ENCODE measurements at regions not wholly inside any gene's neighbourhood (a gene's known extent, or its start where the extent isn't known, plus 50 kb on each side); places are given as distances from the start of the nearest gene placed in this dataset.
"Not testable (repeated sequence)": the region's sequence is repeated elsewhere in the genome, so short reads cannot be mapped to it uniquely, and the experiment has no call there.

DNA sequence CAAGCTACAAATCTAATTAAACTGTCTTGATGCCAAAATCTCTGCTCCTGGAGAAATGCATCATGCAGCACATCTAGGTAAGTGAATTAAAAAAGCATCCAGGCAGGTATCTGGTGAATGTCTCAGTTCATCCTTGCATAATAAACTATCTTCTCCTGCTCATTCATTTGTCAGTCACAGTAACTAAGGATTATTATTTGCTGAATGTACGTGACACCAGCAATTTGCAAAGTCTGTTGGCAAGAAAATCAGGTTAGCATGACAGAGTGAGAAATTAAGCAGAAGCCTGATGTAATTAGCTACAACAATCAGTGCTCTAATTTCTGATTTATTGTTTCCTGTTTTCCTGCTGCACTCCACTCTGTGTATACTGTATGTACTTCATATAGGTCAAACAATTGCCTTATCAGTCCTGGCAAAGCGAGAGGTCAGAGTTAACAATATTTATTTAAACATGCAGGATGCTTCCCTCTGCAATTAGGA lies 213.6 kb downstream of the FBXO8 start:
- no peak for DNase-seq (ENCODE audit: low read depth in 2 of 2)

DNA sequence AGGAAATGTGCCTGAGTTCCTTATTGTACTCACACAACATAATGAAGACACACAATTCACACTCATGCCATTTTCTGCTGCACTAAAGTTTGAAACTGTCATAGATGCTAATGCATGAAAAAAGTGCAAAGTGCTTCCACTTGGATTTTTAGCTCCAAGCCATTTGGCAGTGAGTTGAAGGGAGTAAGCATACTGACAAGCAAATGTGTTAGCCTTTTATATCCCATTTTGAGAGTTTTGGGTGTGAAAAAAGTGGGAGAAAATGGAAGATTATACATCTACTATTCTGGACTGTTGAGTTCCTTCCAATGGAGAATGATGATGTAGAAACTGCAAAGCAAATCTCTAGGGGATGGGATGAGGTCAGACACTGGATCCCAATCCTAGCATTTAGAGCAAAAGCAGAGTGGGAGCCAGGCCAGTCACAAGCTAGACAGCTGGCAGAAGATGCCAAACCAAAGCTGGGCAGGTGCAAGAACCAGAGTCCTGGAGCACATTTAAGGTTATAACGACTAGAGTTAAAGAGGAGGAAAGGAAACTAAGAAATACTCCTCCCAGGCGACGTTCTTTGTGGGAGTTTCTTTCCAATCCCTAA lies 216.8 kb downstream of the FBXO8 start:
- DNase-seq (ENCODE audit: low read depth in 2 of 2): no peak

DNA sequence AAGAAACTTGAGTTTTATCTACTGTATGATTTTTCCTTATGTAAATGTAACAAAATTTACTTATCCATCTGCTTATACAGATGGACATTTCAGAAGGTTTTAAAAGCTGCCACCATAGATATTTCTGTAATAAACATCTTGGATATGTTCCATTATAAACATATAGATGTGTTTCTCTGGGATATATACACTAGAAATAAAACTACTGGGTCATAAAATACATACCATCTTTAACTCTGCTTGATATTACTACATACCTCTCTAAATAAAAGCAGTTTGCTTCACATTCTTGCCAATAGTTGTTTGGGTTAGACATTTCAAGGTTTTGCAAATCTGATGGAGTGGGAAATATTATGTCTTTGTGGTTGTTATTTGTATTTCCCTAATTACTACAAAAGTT lies 220.6 kb downstream of the FBXO8 start:
- DNase-seq (ENCODE audit: low read depth in 2 of 2): no peak

DNA sequence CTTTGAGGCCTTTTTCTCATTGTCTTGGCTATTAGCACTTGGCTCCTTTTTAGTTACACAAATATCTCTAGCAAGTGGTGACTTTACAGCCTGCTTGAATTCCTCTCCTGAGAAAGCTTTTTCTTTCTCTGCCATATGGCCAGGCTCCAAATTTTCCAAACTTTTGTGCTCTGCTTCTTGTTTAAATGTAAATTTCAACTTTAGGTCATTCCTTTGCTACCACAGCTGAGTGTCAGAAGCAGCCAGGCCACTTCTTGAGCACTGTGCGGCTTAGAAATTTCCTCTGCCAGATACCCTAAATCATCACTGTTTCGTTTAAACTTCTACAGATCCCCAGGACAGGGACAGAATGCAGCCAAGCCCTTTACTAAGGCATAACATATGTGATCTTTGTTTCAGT lies 222.4 kb downstream of the FBXO8 start:
- no peak for DNase-seq (ENCODE audit: low read depth in 2 of 2)

DNA sequence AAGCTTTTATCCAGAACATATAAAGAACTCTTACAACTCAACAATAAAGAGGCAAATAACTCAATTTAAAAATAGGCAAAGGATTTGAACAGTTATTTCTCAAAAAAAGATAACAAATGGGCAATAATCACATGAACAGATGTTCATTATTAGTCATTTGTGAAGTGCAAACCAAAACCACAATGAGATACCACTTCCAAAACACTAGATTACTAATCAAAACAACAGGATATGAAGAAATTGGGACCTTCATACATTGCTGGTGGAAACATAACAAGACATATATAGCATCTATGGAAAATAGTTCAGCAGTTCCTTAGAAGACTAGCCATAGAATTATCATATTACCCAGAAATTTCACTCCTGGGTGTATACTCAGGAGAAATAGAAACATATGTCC lies 224.6 kb downstream of the FBXO8 start:
- no peak for DNase-seq (ENCODE audit: low read depth in 2 of 2)

DNA sequence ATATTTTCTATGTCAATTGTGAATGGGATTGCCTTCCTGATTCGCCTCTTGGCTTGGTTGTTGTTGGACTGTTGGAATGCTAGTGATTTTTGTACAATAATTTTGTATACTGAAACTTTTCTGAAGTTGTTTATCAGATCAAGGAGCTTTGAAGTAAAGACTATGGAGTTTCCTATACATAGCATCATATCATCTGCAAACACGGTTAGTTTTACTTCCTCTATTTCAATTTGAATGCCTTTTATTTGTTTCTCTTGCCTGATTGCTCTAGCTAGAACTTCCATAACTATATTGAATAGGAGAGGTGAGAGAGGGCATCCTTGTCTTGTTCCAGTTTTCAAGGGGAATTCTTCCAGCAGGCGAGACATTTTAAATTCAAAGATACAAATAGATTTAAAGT lies 226.5 kb downstream of the FBXO8 start:
- DNase-seq (ENCODE audit: low read depth in 2 of 2): no peak

DNA sequence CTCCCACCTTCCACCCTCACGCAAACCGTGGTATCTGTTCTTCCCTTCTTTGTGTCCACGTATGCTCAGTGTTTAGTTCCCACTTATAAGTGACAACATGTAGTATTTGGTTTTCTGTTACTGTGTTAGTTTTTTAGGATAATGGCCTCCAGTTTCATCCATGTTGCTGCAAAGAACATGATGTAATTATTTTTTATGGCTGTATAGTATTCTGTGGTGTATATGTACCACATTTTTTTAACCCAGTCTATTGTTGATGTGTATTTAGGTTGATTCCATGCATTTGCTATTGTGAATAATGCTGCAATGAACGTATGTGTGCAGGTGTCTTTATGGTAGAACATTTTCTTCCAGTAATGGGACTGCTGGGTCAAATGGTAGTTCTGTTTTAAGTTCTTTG lies 228.1 kb downstream of the FBXO8 start:
- no peak for DNase-seq (ENCODE audit: low read depth in 2 of 2)

DNA sequence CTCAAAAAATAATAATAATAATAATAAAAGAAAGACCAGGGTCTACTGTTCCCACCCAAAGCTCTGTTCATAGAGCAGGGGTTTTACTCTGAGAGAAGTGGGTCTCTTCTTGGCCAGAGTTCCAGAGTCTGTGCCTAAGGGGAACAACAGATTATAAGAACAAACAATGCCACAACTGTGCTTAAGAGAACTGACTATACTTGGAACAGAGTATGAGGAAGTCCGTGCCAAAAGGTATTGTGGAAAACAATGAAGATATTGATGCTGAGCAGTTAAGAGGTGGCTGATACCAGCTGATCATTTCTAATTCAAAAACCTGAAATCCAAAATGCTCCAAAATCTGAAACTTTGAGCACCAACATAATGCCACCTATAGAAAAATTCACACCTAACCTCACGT lies 229.6 kb downstream of the FBXO8 start:
- DNase-seq (ENCODE audit: low read depth in 2 of 2): no peak

DNA sequence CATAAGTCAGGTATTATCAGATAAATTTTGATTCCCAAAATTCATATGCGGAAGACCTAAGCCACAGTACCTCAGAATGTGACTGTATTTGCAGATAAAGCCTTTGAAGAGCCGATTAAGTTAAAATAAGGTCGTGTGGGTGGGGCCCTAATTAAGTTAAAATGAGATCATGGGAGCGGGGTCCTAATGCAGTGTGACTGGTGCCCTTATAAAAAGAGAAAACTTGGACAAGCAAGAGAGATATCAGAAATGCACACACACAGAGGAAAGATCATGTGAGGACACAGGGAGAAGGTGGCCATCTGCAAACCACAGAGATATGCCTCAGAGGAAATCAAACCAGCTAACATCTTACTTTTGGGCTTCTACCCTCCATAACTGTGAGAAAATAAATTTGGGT lies 236.1 kb downstream of the FBXO8 start:
- no peak for DNase-seq (ENCODE audit: low read depth in 2 of 2)

DNA sequence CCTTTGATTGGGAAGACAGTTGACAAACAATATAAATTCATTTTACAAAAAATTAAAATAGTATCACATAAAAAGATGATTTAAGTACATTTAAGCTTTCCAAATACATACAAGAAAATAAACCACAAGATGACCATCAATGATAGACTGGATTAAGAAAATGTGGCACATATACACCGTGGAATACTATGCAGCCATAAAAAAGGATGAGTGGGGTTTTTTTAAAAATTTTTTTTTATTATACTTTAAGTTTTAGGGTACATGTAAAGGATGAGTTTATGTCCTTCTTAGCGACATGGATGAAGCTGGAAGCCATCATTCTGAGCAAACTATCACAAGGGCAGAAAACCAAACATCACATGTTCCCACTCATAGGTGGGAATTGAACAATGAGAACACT lies 237.6 kb downstream of the FBXO8 start:
- DNase-seq (ENCODE audit: low read depth in 2 of 2): not testable (repeated sequence)

DNA sequence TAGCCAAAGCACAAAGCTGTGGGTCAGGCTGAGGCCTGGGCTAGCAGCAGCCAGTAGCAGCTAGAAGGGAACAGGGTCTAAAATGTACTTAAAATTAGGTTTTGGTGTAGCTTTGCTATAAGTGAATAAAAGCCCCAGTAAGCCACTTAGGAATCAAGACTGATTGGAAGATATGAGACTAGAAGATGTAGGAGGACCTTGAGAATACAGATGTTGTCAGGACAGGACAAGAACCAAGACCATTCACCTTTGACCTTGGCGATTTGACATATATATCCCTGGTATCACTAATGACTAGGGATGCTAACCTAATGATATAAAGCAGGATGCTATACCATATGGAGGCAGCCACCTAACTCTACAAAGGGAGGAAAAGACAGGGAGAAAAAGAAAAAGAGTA lies 238.1 kb downstream of the FBXO8 start:
- no peak for DNase-seq (ENCODE audit: low read depth in 2 of 2)

DNA sequence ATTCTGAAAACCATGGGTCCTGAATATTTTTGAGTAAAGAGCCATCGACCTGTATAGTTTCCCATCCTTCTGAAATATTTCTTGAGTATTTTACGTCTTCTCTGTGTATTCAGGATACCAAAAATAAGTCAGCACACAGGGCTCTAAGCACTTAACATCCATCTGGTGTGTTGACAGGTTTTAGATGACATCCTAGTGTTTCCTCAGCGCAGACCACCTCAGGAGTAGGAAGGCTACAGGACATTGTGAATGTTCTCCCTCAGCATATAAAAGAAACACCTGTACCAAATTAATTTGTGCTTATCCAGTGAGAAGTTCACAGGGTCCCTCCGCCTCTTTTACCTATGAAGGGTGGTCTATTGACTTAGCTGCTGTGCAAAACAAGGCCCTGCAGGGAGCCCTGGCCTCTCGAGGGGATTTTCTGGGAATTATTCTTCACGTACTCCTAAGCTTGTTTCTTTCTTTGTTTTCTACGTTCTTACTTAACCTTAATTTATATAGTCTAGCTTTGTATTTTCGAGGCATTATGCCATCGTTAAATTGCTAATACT lies 241.8 kb downstream of the FBXO8 start:
- no peak for DNase-seq (ENCODE audit: low read depth in 2 of 2)

DNA sequence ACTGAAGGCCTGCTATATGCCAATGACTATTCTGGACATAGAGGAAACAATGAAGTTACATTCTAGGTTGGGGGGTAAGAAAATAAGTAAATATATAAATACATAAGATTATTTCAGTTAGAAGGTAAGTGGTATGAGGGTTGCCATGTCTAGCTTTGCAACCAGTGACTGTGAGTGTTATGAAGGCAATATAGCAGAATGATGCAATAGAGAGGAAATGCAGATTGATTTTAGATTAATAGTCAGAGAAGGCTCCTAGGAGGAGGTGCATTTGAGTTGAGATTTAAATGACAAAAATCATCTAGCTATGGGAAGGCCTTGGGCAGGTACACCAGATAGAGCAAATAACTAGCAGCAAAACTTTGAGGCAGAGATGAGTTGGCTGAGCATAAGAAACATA lies 243.2 kb downstream of the FBXO8 start:
- DNase-seq (ENCODE audit: low read depth in 2 of 2): no peak

DNA sequence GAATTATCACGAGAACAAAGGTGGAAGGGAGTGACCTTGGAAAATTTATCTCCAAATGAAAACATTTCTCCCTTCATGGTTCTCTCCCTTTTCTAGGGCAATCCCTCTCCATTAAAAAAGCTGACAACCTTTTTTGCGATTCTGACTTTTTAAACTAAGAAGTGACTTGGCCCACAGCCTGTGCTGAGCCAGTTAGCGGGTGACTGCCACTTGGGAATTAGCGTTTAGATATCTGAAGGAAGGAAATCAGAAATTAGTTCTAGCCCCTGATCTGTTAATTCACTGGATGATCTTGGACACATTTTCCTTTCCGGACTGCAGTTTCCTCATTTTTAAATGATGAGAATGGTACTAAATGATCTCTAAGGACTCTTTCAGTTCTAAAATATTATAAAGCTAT lies 245.0 kb downstream of the FBXO8 start:
- DNase-seq (ENCODE audit: low read depth in 2 of 2): no peak

DNA sequence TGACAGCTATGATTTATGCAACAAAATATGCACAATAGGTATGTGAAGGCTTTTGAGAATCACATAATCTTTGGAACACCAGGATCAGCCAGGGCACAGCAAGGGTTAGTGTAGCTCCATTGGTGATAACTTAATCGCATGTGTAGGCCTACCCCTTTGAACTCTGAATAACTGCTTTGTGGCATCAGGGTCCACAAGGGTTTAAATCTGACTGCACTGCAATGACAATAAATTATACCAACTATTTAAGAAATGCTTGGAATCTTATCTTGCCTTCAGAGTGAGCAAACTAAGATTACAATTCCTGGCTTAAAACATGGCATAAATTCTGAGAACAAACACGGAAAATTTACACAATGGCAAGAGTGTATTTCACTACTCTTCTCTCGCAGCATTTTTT lies 245.8 kb downstream of the FBXO8 start:
- no peak for DNase-seq (ENCODE audit: low read depth in 2 of 2)

DNA sequence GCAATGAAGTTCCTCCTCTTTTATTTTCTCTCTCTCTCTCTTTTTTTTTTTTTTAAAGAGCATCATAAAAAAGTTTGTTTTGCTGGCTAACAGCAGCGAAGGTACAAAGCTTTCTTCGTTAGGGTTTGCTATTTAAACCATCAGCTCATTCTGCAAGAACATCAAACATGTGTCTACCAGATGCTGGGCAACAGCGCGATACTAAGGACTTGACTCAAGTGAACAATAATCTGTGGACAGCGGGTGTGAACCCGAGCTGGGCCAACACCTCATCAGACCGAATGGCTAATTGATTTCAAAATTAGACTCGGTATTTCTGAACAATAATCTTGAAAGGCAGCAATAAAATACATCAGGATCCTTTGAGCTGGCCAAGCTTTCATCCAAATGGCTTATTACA lies 246.4 kb downstream of the FBXO8 start:
- DNase-seq (ENCODE audit: low read depth in 2 of 2): no peak

DNA sequence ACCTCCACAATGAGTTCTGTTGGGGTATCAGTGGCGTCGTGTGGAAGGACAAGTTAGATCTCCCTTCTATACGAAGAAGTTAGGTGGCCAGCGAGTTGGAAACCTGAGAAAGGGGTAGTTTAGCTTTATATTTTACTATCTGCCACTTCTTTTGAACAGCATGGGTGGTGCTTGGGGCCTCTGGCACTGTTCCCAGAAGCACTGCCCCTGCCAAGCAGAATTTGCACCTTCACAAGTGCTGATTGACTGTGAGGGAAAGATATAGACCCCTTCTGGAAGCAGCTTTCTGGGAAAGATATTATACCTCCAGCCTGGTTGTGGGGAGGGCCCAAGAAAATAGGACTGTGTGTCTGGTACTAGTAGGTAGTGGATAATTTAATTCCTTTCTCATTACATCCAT lies 246.9 kb downstream of the FBXO8 start:
- no peak for DNase-seq (ENCODE audit: low read depth in 2 of 2)

DNA sequence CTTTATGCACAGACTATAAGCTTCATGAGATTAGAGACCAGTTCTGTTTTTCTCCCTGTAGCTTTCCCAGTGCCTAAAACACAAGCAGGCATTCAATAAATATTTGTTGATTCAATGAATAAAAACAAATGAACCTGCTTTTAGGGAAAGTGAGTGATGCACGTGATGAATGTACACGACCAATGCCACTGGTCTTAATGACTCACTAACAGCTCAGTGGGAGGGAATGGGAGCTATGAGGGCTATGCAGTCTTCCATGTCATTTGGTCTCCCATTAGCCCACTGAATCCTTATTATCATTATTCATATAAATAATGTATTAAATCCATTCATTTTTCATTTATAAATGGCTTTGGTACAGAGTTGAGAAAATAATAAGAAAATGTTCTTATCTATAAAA lies 247.4 kb downstream of the FBXO8 start:
- no peak for DNase-seq (ENCODE audit: low read depth in 2 of 2)

DNA sequence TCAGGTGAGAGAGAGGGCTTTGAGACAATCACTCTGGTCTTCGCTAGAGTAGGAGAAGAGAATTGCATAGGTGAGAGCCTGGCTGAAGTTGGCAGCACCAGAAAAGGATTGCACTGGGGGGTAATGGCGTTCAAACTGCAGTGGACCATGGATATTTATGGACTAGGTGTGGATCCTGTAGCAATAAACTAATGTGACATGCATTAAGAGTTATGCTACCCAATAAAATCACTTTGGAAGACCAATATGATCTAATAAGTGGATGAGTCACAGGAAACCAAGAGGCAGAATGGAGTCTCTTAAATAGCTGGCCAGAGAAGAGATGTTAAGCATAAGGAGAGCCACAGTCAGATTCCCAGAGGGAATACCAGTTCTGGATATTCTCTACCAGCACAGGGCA lies 259.8 kb downstream of the FBXO8 start:
- peak in 1 of 2 donors; percentile 5 for DNase-seq (ENCODE audit: low read depth in 2 of 2)

DNA sequence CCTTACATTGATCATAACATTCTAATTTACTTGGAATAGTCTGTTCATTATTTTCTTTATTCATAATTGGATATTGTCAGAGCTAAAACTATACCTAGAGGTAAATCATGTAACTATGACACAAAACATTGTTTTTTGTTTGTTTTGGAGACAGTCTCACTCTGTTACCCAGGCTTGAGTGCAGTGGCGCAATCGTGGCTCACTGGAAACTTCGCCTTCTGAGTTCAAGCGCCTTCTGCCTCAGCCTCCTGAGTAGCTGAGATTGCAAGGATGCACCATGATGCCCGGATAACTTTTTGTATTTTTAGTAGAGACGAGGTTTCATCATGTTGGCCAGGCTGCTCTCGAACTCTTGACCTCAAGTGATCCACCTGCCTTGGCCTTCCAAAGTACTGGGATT lies 265.2 kb downstream of the FBXO8 start:
- DNase-seq (ENCODE audit: low read depth in 2 of 2): no peak

DNA sequence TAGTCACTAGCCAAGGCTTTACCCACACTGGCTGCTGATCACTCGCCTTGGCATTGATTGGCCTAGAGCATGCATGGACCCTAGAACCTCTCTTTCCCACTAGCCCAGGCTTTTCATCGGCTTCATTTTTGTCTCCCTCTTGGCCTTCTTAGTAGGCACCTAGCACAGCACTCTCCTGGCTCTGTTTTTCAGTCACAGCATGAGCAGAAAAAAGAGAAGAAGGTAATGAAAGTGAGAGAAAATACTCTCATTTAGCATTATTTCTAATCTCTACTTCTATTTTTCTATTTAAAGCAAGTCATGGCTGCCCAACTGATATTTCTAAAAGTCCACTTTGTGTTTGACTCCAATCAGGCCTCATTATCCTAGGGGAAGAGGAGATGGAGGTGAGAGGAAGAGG lies 267.2 kb downstream of the FBXO8 start:
- DNase-seq (ENCODE audit: low read depth in 2 of 2): no peak

DNA sequence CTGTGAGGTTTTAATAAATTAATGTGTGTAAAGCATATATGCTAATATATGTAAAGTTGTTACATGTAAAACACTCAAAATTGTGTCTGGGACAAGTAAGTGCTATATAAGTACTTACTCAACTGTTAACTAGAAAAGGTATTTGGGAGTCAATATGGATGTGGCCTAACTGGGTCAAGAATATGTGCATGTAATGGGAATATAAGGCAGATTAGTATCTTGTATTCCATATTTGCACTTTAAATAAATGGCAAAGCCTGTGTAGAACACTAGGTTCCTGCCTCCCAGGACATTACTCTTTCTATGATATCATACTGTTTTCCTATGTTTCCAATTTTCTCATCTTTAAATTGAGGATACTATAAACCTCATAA lies 270.6 kb downstream of the FBXO8 start:
- DNase-seq (ENCODE audit: low read depth in 2 of 2): no peak

DNA sequence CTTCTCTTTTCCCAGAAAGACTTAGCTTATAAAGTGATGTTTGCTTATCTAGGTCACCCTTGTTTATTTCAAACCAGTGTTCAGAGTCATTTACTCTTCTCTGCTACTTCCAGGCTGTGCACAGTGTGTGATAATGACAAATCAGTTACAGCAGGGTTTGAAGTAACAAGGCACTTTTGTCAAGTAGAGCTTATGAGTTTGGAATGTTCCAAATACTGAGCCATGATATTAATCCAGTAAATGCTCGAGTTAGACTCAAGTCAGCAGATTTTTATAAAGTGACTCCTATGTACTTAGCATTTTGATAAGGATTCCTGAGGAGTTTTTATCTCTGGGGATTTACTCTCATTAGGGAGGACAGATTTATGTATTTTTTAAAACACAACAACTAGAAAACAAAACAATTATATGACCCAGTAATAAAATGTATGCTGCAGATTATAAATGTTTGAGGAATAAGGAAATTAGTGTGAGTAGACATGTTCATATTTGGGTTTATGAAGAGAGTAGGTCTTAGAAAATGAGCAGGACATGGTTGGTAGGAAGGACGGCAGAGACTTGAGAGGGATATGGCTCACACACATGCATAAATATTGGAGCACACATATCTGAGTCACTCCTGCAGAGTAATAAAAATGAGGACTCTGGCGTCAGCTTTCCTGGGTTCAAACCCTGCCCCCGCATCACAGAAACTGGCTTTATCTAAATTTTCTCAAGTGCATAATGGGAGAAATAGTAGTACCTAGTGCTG lies 271.2 kb downstream of the FBXO8 start:
- DNase-seq (ENCODE audit: low read depth in 2 of 2): no peak
